Neuronal stem cell (in vitro differentiated cells): ENCODE measurements at regions not wholly inside any gene's neighbourhood (a gene's known extent, or its start where the extent isn't known, plus 50 kb on each side); places are given as distances from the start of the nearest gene placed in this dataset.
A peak's percentile ranks its signal among the peaks of the same experiment; 100 is the strongest.
"Not testable (repeated sequence)": the region's sequence is repeated elsewhere in the genome, so short reads cannot be mapped to it uniquely, and the experiment has no call there.

ENCODE experiments used
- DNase-seq: peaks from one replicate; pipeline ENCODE4 v3.0.0-alpha.2; 2013; ENCODE audit warnings: low spot score
- H2AFZ ChIP-seq: one replicate; pipeline ENCODE4 v1.6.1; 2013; ENCODE audit warnings: mild to moderate bottlenecking, low read length, inconsistent platforms
- H2AK5ac ChIP-seq: 2 replicates; pipeline ENCODE4 v1.6.1; 2013; ENCODE audit warnings: low read depth, mild to moderate bottlenecking, inconsistent platforms, low read length, moderate library complexity, mixed read lengths
- H2BK120ac ChIP-seq: 2 replicates; pipeline ENCODE4 v1.6.1; 2013; ENCODE audit warnings: low read depth, mild to moderate bottlenecking, inconsistent platforms, low read length, moderate library complexity, mixed read lengths
- H2BK12ac ChIP-seq: one replicate; pipeline ENCODE4 v1.6.1; 2013; ENCODE audit warnings: low read length, inconsistent platforms
- H2BK15ac ChIP-seq: 2 replicates; pipeline ENCODE4 v1.6.1; 2013; ENCODE audit warnings: mild to moderate bottlenecking, low read length, inconsistent platforms, mixed read lengths
- H2BK5ac ChIP-seq: one replicate; pipeline ENCODE4 v1.6.1; 2013; ENCODE audit warnings: inconsistent platforms, mild to moderate bottlenecking, low read length, moderate library complexity
- H3K14ac ChIP-seq: one replicate; pipeline ENCODE4 v1.6.1; 2013; ENCODE audit warnings: low read length, inconsistent platforms
- H3K18ac ChIP-seq: 2 replicates; pipeline ENCODE4 v1.6.1; 2013; ENCODE audit warnings: low read length, inconsistent platforms
- H3K23ac ChIP-seq: 2 replicates; pipeline ENCODE4 v1.6.1; 2013; ENCODE audit warnings: low read depth, mild to moderate bottlenecking, mixed read lengths, low read length, inconsistent platforms; ENCODE audit not compliant: poor library complexity
- H3K27ac ChIP-seq: replicated peaks from 3 replicates; pipeline ENCODE4 v1.5.1; 2013; ENCODE audit warnings: low read length, inconsistent platforms
- H3K27me3 ChIP-seq, 3 experiments: 2 replicates each; pipeline ENCODE4 v1.6.1; 2013; ENCODE audit warnings: low read length in 3 of 3, mild to moderate bottlenecking in 2 of 3, inconsistent platforms in 1 of 3, low read depth in 1 of 3, mixed read lengths in 1 of 3, moderate library complexity in 1 of 3; ENCODE audit not compliant: control insufficient read depth in 3 of 3, insufficient read depth in 3 of 3
- H3K36me3 ChIP-seq, 2 donors: replicated peaks in 1 of 2; 2 replicates each; pipeline ENCODE4 v1.6.1; 2013; ENCODE audit warnings: low read length in 2 of 2; ENCODE audit not compliant: control insufficient read depth in 2 of 2, insufficient read depth in 2 of 2
- H3K4ac ChIP-seq: 2 replicates; pipeline ENCODE4 v1.6.1; 2013; ENCODE audit warnings: inconsistent platforms, mild to moderate bottlenecking, low read length, moderate library complexity
- H3K4me1 ChIP-seq, 2 donors: 1 replicate in 1 of 2; 2 replicates in 1 of 2; pipeline ENCODE4 v1.6.1; 2013; ENCODE audit warnings: low read length in 2 of 2, low read depth in 1 of 2; ENCODE audit not compliant: control insufficient read depth in 2 of 2, insufficient read depth in 1 of 2
- H3K4me2 ChIP-seq: one replicate; pipeline ENCODE4 v1.6.1; 2013; ENCODE audit warnings: mild to moderate bottlenecking, low read length, inconsistent platforms; ENCODE audit not compliant: insufficient read depth, poor library complexity, severe bottlenecking
- H3K4me3 ChIP-seq, 2 donors: 2 replicates each; pipeline ENCODE4 v1.5.1; 2013; ENCODE audit warnings: low read length in 2 of 2, mild to moderate bottlenecking in 2 of 2, inconsistent platforms in 1 of 2, moderate library complexity in 1 of 2
- H3K79me1 ChIP-seq: one replicate; pipeline ENCODE4 v1.6.1; 2013; ENCODE audit warnings: low read depth, mild to moderate bottlenecking, inconsistent platforms, low read length, moderate library complexity
- H3K9ac ChIP-seq: one replicate; pipeline ENCODE4 v1.6.1; 2013; ENCODE audit warnings: mild to moderate bottlenecking, low read depth, low read length, inconsistent platforms; ENCODE audit not compliant: poor library complexity
- H3K9me3 ChIP-seq, 2 donors: replicated peaks in 1 of 2; 2 replicates each; pipeline versions ENCODE3 to v1.6.1; 2013; ENCODE audit warnings: low read length in 2 of 2, mild to moderate bottlenecking in 2 of 2, inconsistent platforms in 1 of 2, low read depth in 1 of 2, mixed read lengths in 1 of 2, moderate library complexity in 1 of 2; ENCODE audit not compliant: control insufficient read depth in 2 of 2, insufficient read depth in 1 of 2
- H4K8ac ChIP-seq: one replicate; pipeline ENCODE4 v1.6.1; 2013; ENCODE audit warnings: low read depth, mild to moderate bottlenecking, inconsistent platforms, low read length, moderate library complexity
- H4K91ac ChIP-seq: one replicate; pipeline ENCODE4 v1.6.1; 2013; ENCODE audit warnings: low read length, low read depth, mild to moderate bottlenecking, inconsistent platforms; ENCODE audit not compliant: poor library complexity
- WGBS, 2 donors: extraction: QIAGEN DNeasy Blood & Tissue Kit; methylation state at CpG; one replicate each; pipeline ENCODE4 v1.1.7; 2013; ENCODE audit warnings: missing lambda C conversion rate in 2 of 2, mixed read lengths in 1 of 2; ENCODE audit not compliant: insufficient read length in 2 of 2, insufficient replicate concordance in 1 of 2; ENCODE audit errors: extremely low coverage in 2 of 2; 5-methylcytosine and 5-hydroxymethylcytosine counted together

DNA sequence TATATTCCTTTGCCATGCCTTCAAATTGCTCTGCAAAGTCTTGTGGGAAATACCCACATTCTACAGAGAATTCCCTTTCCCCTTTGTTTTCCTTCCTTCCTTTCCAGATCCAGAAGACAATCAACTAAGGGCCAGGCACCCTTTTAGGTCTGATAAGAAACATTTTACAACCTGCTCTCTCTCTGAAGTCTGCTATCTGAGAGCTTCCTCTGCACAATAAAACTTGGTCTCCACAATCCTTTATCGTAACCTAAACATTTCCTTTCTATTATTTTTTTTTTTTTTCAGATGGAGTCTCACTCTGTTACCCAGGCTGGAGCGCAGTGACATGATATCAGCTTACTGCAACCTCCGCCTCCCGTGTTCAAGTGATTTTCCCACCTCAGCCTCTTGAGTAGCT is 893.3 kb upstream of the NXPH2 start:
- 100% methylated on average over 1 of the region's 4 CpGs; no CpG with 5 or more reads in 1 of the 2 donors for WGBS, 2 donors
- H2AFZ ChIP-seq, H3K9ac ChIP-seq, DNase-seq, H3K4ac ChIP-seq, H3K4me2 ChIP-seq, H3K27ac ChIP-seq, H3K18ac ChIP-seq, H3K27me3 ChIP-seq, H3K36me3 ChIP-seq, H4K91ac ChIP-seq, H2BK12ac ChIP-seq, H3K79me1 ChIP-seq, H2AK5ac ChIP-seq, H2BK120ac ChIP-seq, H4K8ac ChIP-seq, H3K4me3 ChIP-seq, H3K23ac ChIP-seq, H3K14ac ChIP-seq, H2BK15ac ChIP-seq, H3K4me1 ChIP-seq, H3K9me3 ChIP-seq, H2BK5ac ChIP-seq: not testable (repeated sequence)

GRCh38 chr2:139669675-139670074 is 889.5 kb upstream of the NXPH2 start:
- DNase-seq, result no peak
- H3K4ac ChIP-seq, result no peak overlapping the region

GRCh38 chr2:139652385-139652784 is 872.2 kb upstream of the NXPH2 start:
- no peak overlapping the region for H4K8ac ChIP-seq
- H3K9ac ChIP-seq, result no peak overlapping the region
- no peak overlapping the region for H3K4ac ChIP-seq
- no peak overlapping the region for H3K18ac ChIP-seq
- H3K36me3 ChIP-seq, result no peaks in the 10 kb centered on the region
- H3K4me1 ChIP-seq, result no peaks in the 10 kb centered on the region
- no peaks in the 10 kb centered on the region for H3K27me3 ChIP-seq
- no peak overlapping the region for H3K4me3 ChIP-seq
- no peak overlapping the region for H2BK12ac ChIP-seq
- no peak overlapping the region for H4K91ac ChIP-seq
- H3K9me3 ChIP-seq, result no peaks in the 10 kb centered on the region
- H2BK5ac ChIP-seq, result no peak overlapping the region
- H2BK120ac ChIP-seq, result no peak overlapping the region
- no peak overlapping the region for H2BK15ac ChIP-seq
- H2AK5ac ChIP-seq, result no peak overlapping the region
- H3K27ac ChIP-seq, result no peak overlapping the region
- no peak overlapping the region for H3K14ac ChIP-seq
- no peak for DNase-seq
- no peak overlapping the region for H3K4me2 ChIP-seq
- no peak overlapping the region for H2AFZ ChIP-seq
- no peaks in the 10 kb centered on the region for H3K79me1 ChIP-seq
- H3K23ac ChIP-seq, result no peak overlapping the region

More at GRCh38 chr2:139669675-139670074, 889.5 kb upstream of the NXPH2 start:
- Histone ChIP-seq H2BK15ac (no peak overlapping the region), H3K14ac (no peak overlapping the region), H3K79me1 (no peaks in the 10 kb centered on the region), H3K27me3 (no peaks in the 10 kb centered on the region), H2BK12ac (no peak overlapping the region), H2BK5ac (no peak overlapping the region), H3K9me3 (no peaks in the 10 kb centered on the region), H2BK120ac (no peak overlapping the region), H3K27ac (no peak overlapping the region), H3K4me2 (no peak overlapping the region), H2AK5ac (no peak overlapping the region), H4K91ac (no peak overlapping the region), H3K4me3 (no peak overlapping the region), H3K18ac (no peak overlapping the region), H2AFZ (no peak overlapping the region), H3K9ac (no peak overlapping the region), H3K36me3 (no peaks in the 10 kb centered on the region), H3K23ac (no peak overlapping the region), H3K4me1 (no peaks in the 10 kb centered on the region), H4K8ac (no peak overlapping the region)
- WGBS, 2 donors, result no CpG with 5 or more reads among the region's 2 CpGs

DNA sequence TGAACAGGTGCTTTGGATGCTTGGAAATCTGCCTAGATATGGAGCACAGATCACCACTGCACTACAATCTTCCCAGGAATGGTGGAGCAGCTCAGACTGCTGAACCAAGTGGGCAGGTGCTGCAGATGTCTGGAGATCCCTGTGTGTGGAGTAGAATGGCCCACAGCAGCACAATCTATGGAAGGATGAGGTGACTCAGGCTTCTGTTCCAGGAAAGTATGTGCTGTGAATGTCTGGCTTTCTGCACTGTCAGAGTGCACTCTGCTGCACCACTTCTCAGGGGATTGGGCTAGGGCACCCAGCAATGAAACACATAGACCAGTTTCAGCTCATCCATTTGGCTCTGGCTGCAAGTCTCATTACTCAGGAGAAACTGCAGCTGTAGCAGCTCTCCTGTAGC is 865.4 kb upstream of the NXPH2 start:
- H2BK120ac ChIP-seq, result no peak overlapping the region
- no peak overlapping the region for H3K14ac ChIP-seq
- no peaks in the 10 kb centered on the region for H3K4me1 ChIP-seq
- H3K9me3 ChIP-seq, result peaks cover 0 to 3% of the 10 kb centered on the region in 2 donors
- H3K79me1 ChIP-seq, result no peaks in the 10 kb centered on the region
- no peak overlapping the region for H4K8ac ChIP-seq
- no peak overlapping the region for H2BK15ac ChIP-seq
- H4K91ac ChIP-seq, result no peak overlapping the region
- H2BK12ac ChIP-seq, result no peak overlapping the region
- no peaks in the 10 kb centered on the region for H3K36me3 ChIP-seq
- no peak overlapping the region for H2BK5ac ChIP-seq
- H3K9ac ChIP-seq, result no peak overlapping the region
- H3K4me2 ChIP-seq, result no peak overlapping the region
- no peak overlapping the region for H3K23ac ChIP-seq
- DNase-seq, result no peak
- no peak overlapping the region for H3K4me3 ChIP-seq
- peaks cover 0 to 1% (median 0%) of the 10 kb centered on the region in 3 experiments for H3K27me3 ChIP-seq
- H3K4ac ChIP-seq, result no peak overlapping the region
- peak overlapping the region; percentile 48 for H3K18ac ChIP-seq
- no peak overlapping the region for H3K27ac ChIP-seq
- no peak overlapping the region for H2AFZ ChIP-seq
- H2AK5ac ChIP-seq, result no peak overlapping the region
